ENCODE measurements at regions not wholly inside any gene's neighbourhood (a gene's known extent, or its start where the extent isn't known, plus 50 kb on each side); places are given as distances from the start of the nearest gene placed in this dataset.

GRCh38 chr5:10832421-10832820 lies 71.4 kb upstream of the DAP start:
- in situ Hi-C loops (cut with HindIII; ENCODE audit: low pct_unique_long_range_greater_than_20kb, low sequenced_read_pairs) = no loop called here
- TF ChIP-seq JUND (IDR thresholded peaks at IDR 0.05; ENCODE audit: low read depth) = no peak
- no peak for DNase-seq (ENCODE audit: low read depth in 1 of 2, low spot score in 1 of 2)

- no peak for TF ChIP-seq JUND (IDR thresholded peaks at IDR 0.05; ENCODE audit: low read depth)
- DNase-seq (ENCODE audit: low read depth in 1 of 2, low spot score in 1 of 2) = no peak
- in situ Hi-C loops (cut with HindIII; ENCODE audit: low pct_unique_long_range_greater_than_20kb, low sequenced_read_pairs) = no loop called here
Observed at GRCh38 chr5:10831419-10831818, 70.4 kb upstream of the DAP start.

- no peak for TF ChIP-seq JUND (IDR thresholded peaks at IDR 0.05; ENCODE audit: low read depth)
- DNase-seq (ENCODE audit: low read depth in 1 of 2, low spot score in 1 of 2) = no peak
- in situ Hi-C loops (cut with HindIII; ENCODE audit: low pct_unique_long_range_greater_than_20kb, low sequenced_read_pairs) = no loop called here
Observed at GRCh38 chr5:10828241-10828640, 67.2 kb upstream of the DAP start.

- in situ Hi-C loops (cut with HindIII; ENCODE audit: low pct_unique_long_range_greater_than_20kb, low sequenced_read_pairs) = no loop called here
- TF ChIP-seq JUND (IDR thresholded peaks at IDR 0.05; ENCODE audit: low read depth) = no peak
- DNase-seq (ENCODE audit: low read depth in 1 of 2, low spot score in 1 of 2) = no peak
Observed at GRCh38 chr5:10827571-10827970, 66.5 kb upstream of the DAP start.

GRCh38 chr5:10826971-10827370 lies 65.9 kb upstream of the DAP start:
- no peak for DNase-seq (ENCODE audit: low read depth in 1 of 2, low spot score in 1 of 2)
- in situ Hi-C loops (cut with HindIII; ENCODE audit: low pct_unique_long_range_greater_than_20kb, low sequenced_read_pairs) = no loop called here
- no peak for TF ChIP-seq JUND (IDR thresholded peaks at IDR 0.05; ENCODE audit: low read depth)

GRCh38 chr5:10825897-10826644 lies 65.0 kb upstream of the DAP start:
- TF ChIP-seq JUND (IDR thresholded peaks at IDR 0.05; ENCODE audit: low read depth) = no peak
- no peak for DNase-seq (ENCODE audit: low read depth in 1 of 2, low spot score in 1 of 2)
- in situ Hi-C loops (cut with HindIII; ENCODE audit: low pct_unique_long_range_greater_than_20kb, low sequenced_read_pairs) = no loop called here

GRCh38 chr5:10812218-10812617 lies 51.2 kb upstream of the DAP start:
- in situ Hi-C loops (cut with HindIII; ENCODE audit: low pct_unique_long_range_greater_than_20kb, low sequenced_read_pairs) = no loop called here
- TF ChIP-seq JUND (IDR thresholded peaks at IDR 0.05; ENCODE audit: low read depth) = no peak
- DNase-seq (ENCODE audit: low read depth in 1 of 2, low spot score in 1 of 2) = no peak

Measured in T47D (cell line).